ENCODE measurements at regions not wholly inside any gene's neighbourhood (a gene's known extent, or its start where the extent isn't known, plus 50 kb on each side); places are given as distances from the start of the nearest gene placed in this dataset.

DNA sequence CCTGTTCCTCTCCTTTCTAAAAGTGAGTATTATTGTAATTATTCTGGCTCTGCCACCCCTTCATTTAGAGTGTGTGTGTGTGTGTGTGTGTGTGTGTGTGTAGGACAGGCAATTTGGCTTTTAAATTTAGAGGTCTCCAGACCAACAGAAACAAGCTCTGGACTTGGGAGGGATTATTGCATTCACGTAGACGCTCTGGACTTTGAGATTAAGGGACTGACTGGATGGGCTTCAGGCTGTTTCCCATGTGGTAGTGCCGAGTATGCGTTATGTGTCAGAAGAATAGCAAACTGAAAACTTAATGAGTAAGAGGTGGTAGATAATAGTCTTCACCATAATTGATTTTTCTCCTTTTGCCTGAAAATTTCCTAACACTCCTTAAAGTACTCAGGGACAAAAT lies 281.9 kb downstream of the USP25 start:
- DNase-seq (ENCODE audit: extremely low read depth in 1 of 2, low read depth in 1 of 2), result no peak

DNA sequence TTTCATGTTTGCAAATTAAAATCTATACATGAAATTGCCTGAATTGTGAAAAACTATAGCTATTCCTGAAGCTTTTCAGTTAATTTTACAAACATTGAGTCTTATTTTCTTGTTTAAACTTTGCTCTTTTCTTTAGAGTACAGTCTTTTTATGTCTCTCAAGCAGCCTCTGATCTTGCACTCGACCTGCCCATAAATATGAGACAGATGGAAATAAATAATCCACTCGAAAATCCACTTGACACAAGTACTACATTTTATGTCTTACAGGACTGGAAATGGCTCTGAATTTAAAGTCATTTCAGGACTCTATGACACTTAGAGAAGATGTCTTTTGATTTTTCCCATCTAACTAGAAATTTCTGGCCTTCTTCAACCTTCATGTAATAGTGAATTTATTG lies 283.8 kb downstream of the USP25 start:
- DNase-seq (ENCODE audit: extremely low read depth in 1 of 2, low read depth in 1 of 2), result no peak

DNA sequence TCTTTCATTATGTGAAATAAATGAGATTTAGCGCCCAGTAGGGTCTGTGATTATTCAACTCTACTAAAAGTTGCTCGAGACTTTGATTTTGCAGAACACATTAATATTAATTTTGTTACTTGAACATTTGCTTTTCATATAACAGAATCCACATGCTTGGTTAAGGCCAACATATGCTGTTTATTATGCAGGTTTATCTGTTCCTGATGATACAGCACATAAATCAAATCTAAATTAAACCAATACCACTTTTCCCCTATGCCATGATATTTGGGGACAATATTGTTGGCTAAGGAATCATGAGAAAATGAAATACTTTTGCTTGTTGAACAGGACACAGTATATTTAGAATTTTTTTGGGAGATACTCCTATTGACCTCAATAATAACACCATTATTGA lies 291.1 kb downstream of the USP25 start:
- DNase-seq (ENCODE audit: extremely low read depth in 1 of 2, low read depth in 1 of 2), result no peak

DNA sequence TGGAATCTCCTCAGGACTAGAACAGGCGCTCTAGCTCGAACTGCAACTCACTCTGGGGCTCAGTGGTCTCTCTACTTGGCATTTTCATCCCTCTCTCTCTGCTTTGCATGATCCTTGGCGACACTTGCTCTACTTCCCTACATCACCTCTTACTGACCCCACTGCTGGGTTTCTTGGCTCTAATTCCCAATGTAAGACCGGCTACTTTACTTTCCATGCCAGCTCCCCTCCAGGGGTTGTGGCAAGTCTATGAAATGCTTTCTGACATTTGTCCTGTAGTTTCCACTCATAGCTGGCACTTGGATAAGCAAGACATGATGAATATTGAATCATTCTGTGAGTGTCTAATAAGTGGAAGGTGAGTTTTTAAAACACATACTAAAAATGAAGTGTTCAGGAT lies 292.3 kb downstream of the USP25 start:
- DNase-seq (ENCODE audit: extremely low read depth in 1 of 2, low read depth in 1 of 2), result no peak

DNA sequence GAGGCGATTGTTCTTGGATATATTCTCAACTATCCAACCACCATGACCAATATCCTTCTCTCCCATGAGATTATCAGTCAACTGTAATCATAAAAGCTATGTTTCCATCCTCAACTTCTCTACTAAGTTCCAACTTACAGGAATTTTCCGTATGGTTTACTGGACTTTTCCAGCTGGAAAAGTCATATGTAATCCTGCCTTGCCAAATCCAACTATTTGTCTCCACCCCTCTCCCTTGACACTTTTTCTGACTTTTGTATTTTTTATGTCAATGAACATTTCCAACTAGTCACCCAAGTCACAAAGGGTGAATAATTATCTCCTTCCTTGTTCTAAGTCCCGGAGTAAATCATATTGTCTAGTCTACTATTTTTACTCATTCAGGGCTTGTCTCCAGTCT lies 293.1 kb downstream of the USP25 start:
- no peak for DNase-seq (ENCODE audit: extremely low read depth in 1 of 2, low read depth in 1 of 2)

DNA sequence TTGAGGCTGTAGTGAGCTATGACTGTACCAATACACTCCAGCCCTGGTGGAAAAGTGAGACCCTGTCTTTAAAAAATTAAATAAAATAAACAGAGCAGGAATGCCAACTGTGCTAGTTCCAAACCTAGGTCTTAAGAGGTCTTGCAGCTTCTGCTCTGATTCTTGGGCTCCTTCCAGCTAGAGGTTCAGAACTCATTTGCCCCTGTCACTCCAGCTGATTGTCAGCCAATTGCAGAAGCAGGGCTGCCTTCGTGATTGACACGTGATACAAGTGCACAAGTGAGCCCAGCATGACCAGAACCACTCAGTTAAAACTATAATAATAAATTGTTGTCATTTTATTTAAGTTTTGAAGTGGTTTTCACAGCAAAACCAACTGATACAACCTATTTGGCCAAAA lies 298.4 kb downstream of the USP25 start:
- no peak for DNase-seq (ENCODE audit: extremely low read depth in 1 of 2, low read depth in 1 of 2)

DNA sequence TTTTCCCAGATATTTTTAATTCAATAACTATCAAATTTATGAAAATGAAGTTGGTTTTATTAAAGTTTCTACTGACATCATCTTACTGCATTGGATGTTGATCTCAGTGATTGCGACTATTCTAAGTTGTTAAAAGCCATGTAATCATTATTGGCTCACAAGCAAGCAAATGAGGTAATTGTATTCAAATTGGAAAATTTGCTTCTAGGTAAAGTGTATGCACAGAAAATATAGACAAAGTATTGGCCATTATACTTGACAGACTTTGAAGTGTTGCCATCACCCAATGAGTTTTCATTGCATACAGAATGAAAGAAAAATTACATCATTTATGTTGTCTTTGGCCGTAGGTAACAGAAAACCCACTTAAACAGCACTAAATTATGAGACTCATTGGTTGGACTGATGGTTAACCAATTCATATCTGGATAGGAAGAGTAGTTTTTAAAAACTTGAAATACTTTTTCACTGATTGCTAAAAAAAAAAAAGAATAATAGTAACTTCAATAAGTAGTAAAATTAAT lies 299.2 kb downstream of the USP25 start:
- no peak for DNase-seq (ENCODE audit: extremely low read depth in 1 of 2, low read depth in 1 of 2)

DNA sequence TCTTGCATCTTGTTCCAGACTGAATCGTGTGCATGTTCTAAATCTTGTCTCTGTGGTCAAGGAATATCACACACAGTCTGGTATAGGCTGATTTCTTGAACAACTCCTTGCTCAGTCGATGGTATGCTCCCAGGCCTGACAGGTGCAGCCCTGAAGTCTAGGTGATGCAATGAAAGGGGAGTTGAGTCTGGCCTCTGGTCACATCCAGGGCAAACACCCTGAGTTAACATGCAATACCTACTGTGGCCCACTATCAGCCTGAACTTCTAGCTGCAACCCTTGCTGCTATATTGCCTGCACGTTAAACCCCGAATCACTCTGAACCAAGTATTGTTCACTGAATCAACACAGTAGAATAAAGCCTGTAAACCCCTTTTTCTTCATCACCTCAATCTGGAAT lies 303.4 kb downstream of the USP25 start:
- DNase-seq (ENCODE audit: extremely low read depth in 1 of 2, low read depth in 1 of 2), result no peak

DNA sequence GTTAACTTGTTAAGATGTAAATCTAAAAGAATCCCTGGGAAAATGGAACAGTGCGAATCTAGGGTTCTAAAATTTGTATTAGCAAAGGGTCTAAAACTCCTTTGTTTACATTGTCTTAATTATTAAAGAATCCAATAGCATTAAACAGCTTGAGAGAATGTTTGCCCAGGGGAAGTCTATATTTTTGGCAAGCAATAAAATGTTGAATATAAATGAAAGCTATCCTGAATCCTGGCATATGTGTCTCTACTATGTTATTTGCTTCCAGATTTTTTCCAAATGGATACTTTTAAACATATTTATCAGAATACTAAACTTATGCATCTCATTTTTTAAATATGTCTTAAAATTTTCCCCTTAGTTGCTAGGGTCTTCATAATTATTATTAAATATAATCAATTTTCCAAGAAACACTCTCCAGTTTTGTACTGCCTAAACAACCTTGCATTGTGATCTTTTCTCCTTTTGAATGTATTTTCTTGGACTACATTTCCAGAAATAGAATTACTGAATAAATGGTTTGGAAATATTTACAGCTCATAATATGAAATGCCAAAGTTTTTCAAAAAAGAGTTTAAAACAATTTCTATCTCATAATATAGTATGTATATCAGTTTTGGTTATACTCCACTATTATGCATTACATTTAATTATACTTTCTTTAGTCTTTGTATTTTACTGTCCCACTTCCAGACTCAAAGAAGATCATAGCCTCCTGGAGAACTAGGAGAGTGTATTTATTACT lies 304.8 kb downstream of the USP25 start:
- DNase-seq (ENCODE audit: extremely low read depth in 1 of 2, low read depth in 1 of 2), result no peak

DNA sequence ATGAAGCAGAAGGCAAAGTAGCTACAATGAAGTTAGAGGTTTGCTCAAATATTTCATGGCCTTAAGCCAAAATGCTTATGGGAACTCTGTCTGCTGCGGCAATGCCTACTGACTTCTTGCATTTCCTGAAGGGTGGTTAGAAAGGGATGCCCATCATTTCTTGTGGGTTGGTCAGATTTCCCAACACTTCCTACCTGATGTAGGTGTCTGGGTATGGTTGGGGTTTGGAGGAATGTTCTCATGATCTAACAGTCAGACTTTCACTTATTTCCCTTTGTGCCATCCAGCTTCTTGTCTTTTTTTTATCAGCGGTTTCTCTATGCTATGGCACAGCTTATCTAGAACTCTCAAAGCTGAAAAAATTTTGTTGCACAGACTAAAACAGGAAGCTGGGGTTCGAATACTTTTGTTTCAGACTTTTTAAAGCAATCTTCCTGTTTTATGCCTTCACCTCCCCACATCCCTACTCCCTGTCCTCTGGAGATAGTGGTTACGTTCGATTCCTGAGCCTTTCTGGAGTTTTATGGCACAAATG lies 307.7 kb downstream of the USP25 start:
- DNase-seq (ENCODE audit: extremely low read depth in 1 of 2, low read depth in 1 of 2), result no peak

DNA sequence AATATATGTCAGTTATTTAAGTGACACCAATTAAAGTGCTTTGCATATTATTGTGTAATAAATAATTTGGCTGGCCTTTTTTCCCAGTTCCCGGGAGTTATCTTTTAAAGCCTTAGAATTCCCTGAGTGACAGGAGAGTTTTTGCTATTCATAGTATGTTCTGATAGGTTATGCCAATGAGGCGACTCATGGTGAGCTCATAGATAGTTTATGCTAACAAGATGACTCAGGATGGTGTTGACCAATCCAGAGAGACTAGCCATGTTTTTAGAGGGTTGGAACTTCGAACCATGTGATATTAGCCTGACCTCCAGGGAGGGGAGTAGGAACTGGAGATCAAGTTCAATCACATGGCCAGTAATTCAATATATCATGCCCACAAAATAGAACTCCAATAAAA lies 310.8 kb downstream of the USP25 start:
- no peak for DNase-seq (ENCODE audit: extremely low read depth in 1 of 2, low read depth in 1 of 2)

DNA sequence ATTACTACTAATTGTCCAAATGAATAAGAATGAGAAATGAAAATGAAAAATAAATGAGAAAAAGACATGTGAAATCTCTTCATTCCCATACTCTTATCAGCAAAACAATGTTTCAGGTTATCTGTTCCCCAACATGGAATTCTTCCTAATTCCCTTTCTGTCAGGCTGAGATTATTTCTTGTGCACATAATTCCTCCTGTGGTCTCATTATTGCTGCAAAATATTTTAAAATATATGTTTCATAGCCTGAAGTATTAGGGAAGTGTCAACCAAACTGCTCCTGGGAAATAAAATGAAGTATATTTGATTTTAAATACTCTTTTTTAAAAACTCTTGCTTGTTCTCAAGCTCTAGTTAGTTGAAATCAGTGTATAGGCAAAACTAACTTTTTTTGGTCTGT lies 314.9 kb downstream of the USP25 start:
- no peak for DNase-seq (ENCODE audit: extremely low read depth in 1 of 2, low read depth in 1 of 2)

DNA sequence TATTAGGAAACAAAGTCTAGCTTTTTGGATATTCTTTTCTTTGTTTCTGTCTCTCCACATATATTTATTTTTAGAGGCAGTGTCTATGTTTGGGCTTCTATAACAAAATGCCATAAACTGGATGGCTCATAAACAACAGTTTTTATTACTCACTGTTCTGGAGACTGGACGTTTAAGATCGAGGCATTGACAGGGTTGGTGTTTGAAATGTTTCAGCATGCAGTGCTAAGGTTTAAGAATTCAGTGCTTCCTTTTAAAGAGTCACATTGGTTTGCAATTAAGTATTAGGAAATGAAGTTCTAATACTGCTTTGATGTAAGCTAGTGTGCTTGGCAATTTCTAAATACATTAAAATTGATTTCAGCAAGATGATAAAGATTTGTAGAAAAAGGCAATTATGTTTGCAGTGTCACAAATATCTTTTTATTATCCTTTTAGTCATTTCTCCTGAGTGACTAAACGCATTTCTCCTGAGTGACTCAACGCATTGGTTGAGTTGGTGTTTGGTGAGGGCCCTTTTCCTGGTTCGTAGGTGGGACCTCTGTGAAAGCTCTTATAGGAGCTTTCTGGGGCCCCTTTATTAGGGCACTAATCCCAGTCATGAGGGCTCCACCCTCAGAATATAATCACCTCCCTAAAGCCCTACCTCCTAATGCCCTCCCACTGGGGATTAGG lies 317.0 kb downstream of the USP25 start:
- no peak for DNase-seq (ENCODE audit: extremely low read depth in 1 of 2, low read depth in 1 of 2)

DNA sequence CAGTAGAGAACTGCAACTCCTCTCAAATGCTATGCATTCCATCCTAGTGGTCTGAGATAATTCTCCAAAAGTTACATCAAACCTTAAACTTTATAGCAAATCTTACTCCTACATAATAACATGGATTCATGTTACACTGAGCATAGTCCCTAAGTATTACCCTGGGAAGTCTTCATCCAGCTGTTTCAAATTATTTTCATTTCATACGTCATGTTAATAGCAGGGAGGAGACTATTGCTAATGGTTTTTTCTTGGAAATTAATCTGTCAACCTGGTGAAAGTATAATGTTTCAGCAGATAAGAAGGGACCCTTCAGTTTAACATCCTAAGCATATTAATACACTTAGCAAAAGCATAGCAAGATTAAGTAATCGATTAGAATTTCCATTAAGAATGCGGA lies 318.1 kb downstream of the USP25 start:
- DNase-seq (ENCODE audit: extremely low read depth in 1 of 2, low read depth in 1 of 2), result no peak

DNA sequence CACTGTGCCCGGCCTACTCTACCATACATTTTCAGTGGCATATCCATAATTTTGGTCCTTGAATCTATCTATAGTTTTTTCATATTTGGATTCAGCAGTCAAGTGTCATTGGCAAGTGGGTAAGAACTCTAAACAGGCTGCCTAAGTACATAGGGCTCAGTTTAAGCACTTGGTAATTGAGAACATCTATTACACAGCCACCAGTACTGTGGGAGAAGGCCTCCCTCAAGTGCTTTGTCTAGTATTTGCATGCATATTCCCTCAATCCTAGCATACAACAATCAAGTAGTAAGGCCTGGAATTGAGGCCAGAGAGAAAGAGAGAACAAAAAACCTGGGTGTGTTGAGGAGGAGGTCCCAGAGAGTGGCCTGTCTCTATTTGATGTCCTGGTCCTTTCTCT lies 325.2 kb downstream of the USP25 start:
- no peak for DNase-seq (ENCODE audit: extremely low read depth in 1 of 2, low read depth in 1 of 2)

DNA sequence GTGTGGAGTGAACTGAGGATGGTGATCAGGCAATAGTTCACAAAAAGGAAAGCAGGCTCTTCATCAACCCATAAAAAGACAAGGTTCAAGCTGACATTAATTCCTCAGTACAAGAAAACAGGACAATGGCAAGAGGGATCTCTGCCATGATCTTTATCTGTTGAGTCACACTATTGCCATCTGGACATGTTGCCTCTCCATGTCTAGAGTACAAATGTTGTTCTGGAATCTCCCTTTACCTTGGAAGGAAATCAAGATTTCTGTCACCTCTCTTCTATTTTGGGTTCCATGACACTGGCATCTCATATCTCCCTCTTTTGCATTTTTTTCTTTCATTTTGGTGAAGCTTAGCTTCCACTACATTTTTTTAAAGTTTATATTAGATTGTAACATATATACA lies 329.1 kb downstream of the USP25 start:
- DNase-seq (ENCODE audit: extremely low read depth in 1 of 2, low read depth in 1 of 2), result no peak

DNA sequence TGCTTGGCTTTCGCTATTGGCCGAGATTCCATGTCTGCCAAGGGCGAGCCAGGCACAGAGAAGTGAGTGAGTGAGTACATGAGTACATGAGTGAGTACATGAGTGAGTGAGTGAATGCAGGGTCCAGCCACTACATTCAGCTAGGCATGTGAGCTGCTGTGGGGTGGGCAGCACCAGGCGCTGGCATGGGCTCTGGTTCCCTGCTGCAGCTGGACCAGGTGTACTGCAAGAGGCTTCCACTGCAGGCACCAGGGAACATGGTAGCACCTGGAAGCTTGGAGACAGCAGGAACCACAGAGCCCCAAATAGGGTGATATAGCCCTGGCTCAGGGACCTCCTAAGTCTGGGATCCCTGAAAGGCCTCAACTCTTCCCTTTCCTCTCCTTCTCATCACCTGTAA lies 330.2 kb downstream of the USP25 start:
- no peak for DNase-seq (ENCODE audit: extremely low read depth in 1 of 2, low read depth in 1 of 2)

DNA sequence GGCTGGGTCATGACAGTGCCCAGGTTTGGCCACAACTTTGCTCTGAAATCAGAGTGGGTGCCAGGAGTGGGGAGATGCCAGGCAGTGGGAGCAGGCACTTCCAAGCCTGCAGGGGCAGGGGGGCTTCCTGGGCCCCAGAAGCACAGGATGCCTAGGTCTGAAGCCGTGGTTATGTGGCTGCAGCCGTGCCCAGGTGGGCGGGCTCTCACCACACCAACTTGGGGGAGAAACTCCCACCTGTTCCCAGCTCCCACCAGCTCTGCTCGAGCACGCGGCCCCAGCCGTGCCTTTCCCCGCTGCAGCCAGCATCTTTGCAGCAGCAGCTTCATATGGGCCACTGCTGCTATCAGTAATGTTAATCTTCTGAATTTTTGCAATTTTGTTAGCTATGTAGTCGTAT lies 331.4 kb downstream of the USP25 start:
- no peak for DNase-seq (ENCODE audit: extremely low read depth in 1 of 2, low read depth in 1 of 2)

DNA sequence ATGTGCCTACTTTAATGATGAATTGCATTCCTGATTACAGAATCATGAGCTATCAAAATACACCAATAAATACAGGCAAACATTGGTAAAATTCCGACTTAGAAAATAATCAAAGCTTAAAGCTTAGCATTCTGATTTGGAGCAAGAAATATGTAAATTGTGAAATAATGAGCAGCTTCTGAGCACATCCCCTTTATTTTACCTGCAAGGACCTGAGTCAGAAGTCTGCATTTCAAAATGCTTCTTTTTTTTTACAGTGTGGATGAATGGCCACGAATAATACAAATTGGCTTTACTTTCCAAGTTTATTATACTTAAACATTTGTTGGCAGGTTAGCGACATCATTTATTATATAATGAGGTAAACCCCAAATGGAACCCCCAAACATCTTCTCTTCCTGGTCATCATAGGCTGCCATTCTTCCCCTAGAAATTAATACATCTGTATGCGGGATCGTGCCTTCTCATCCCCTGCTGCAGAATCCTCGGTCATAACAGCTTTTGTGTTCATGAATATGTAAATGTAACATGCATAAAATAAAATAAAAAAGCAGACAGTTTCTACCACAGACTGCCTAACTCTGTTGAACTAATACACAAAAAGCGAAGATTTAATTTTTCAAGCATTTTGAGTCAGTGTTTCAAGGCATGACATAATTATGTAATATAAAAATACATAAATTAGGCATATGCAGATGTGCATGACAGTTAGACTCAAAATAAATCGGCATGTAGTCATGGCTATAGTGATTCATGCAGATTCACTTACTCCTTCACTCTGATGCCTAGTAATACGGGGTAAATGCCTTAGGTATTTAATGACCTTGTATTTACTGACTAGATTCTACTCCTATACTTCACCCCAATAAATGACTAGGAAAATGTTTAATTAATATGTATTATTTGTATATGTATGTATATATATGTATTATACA lies 339.7 kb downstream of the USP25 start:
- DNase-seq (ENCODE audit: extremely low read depth in 1 of 2, low read depth in 1 of 2), result no peak

DNA sequence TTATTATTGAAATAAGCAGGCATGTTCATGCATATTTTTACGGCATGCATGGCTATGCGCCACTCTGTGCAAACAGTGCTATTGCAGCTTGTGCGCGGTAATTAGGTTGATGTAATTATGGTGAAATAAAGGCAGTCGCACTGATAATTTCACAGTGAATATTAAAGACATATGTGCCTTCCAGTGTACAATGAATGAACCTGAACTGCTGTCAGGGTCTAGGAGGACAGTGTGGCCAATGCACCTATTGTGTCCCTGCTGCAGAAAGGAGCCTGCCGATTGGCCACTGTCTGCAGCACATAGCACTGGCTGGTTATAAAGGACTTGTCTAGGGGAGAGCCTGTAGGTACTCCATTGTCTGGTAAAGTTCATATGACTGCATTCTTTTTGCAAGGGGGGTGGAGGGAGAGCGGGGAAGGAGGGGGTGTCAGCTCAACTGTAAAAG lies 340.4 kb downstream of the USP25 start:
- no peak for DNase-seq (ENCODE audit: extremely low read depth in 1 of 2, low read depth in 1 of 2)

DNA sequence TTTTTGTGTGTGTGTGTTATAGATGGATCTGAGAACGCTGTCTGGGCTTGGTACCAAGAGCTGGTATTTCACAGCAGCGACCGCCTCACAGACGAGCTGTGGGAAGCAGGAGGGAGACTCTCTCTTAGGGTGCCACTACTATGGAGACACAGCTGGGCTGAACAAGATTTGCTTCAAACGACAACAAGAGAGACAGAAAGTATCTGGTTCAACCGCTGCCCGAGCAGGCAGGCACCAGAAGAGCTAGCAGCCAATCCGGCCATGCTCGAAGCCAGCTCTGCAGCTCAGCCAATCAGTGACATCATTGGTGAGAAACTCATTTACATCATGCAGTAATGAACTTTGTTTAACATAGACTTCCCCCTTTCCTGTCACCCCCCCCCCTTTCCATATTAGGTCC lies 341.3 kb downstream of the USP25 start:
- DNase-seq (ENCODE audit: extremely low read depth in 1 of 2, low read depth in 1 of 2), result no peak

Measured in stimulated activated CD8-positive, alpha-beta memory T cell treated with anti-CD3 and anti-CD28 coated beads, Interleukin-7, amount 100 ng/mL, for 48 hours (primary cell).